ENCODE measurements at regions not wholly inside any gene's neighbourhood (a gene's known extent, or its start where the extent isn't known, plus 50 kb on each side); places are given as distances from the start of the nearest gene placed in this dataset.

GRCh38 chr10:108362296-108362695, 1197.8 kb upstream of the SORCS1 start:
- CTCF ChIA-PET = no interaction called here
- no TSS peak for BruUV-seq (replicated peaks)

GRCh38 chr10:108360187-108360586, 1195.7 kb upstream of the SORCS1 start:
- H2AFZ ChIP-seq (ENCODE audit: low read length) = no peak overlapping the region
- intact Hi-C loops (cut with micrococcal nuclease) = no loop called here
- peak; percentile 66 for ATAC-seq
- ChIA-PET CTCF (interaction anchor here (0.8 kb wide), 1 partner anchor 156 kb away, joined by 4 read pairs; no protein-coding TSS in a partner anchor), POLR2A (ENCODE audit: unreplicated experiment) (no interaction called here)
- no peaks in the 10 kb centered on the region for H3K9me3 ChIP-seq (ENCODE audit: low read length)
- H3K4me3 ChIP-seq (ENCODE audit: low read length) = no peak overlapping the region
- no peaks in the 10 kb centered on the region for H3K9me2 ChIP-seq (replicated peaks; ENCODE audit: low read length)
- H3F3A ChIP-seq (ENCODE audit: low read length, unreplicated experiment) = peaks cover 5% of the 10 kb centered on the region
- BruUV-seq (replicated peaks) = no TSS peak
- H3K9ac ChIP-seq (ENCODE audit: low read length) = no peak overlapping the region
- no peaks in the 10 kb centered on the region for H3K27me3 ChIP-seq (ENCODE audit: low read length)
- no peaks in the 10 kb centered on the region for H3K36me3 ChIP-seq (ENCODE audit: low read depth, low read length)
- peak; percentile 89 for DNase-seq
- H3K4me2 ChIP-seq (ENCODE audit: low read length) = peak overlapping the region; percentile 48; the same call in 1 of the 2 replicates
- TF ChIP-seq EZH2phosphoT487 (IDR thresholded peaks at IDR 0.05; ENCODE audit: borderline replicate concordance, low read length) (no peak), EZH2 (IDR thresholded peaks at IDR 0.05; ENCODE audit: low read length, unreplicated experiment) (no peak)
- TF ChIP-seq, protein P1, sequence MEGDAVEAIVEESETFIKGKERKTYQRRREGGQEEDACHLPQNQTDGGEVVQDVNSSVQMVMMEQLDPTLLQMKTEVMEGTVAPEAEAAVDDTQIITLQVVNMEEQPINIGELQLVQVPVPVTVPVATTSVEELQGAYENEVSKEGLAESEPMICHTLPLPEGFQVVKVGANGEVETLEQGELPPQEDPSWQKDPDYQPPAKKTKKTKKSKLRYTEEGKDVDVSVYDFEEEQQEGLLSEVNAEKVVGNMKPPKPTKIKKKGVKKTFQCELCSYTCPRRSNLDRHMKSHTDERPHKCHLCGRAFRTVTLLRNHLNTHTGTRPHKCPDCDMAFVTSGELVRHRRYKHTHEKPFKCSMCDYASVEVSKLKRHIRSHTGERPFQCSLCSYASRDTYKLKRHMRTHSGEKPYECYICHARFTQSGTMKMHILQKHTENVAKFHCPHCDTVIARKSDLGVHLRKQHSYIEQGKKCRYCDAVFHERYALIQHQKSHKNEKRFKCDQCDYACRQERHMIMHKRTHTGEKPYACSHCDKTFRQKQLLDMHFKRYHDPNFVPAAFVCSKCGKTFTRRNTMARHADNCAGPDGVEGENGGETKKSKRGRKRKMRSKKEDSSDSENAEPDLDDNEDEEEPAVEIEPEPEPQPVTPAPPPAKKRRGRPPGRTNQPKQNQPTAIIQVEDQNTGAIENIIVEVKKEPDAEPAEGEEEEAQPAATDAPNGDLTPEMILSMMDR (conservative IDR thresholded peaks at IDR 0.05; ENCODE audit: low read depth, low read length) = no peak
- H4K20me1 ChIP-seq (ENCODE audit: low read length) = no peaks in the 10 kb centered on the region
- peak overlapping the region; percentile 98 for H3K27ac ChIP-seq (ENCODE audit: low read length)
- no peaks in the 10 kb centered on the region for H3K79me2 ChIP-seq (ENCODE audit: low read length)
- H3K4me1 ChIP-seq (ENCODE audit: insufficient read depth, low read length) = peaks cover 25% of the 10 kb centered on the region

More at GRCh38 chr10:108362296-108362695, 1197.8 kb upstream of the SORCS1 start:
- no peaks in the 10 kb centered on the region for H3K27me3 ChIP-seq (ENCODE audit: low read length)
- H3K79me2 ChIP-seq (ENCODE audit: low read length) = no peaks in the 10 kb centered on the region
- H4K20me1 ChIP-seq (ENCODE audit: low read length) = no peaks in the 10 kb centered on the region
- H3K4me3 ChIP-seq (ENCODE audit: low read length) = no peak overlapping the region
- H3K9me3 ChIP-seq (ENCODE audit: low read length) = no peaks in the 10 kb centered on the region
- no peak overlapping the region for H3K9ac ChIP-seq (ENCODE audit: low read length)
- POLR2A ChIA-PET (ENCODE audit: unreplicated experiment) = no interaction called here
- H3K36me3 ChIP-seq (ENCODE audit: low read depth, low read length) = no peaks in the 10 kb centered on the region
- TF ChIP-seq EZH2phosphoT487 (IDR thresholded peaks at IDR 0.05; ENCODE audit: borderline replicate concordance, low read length) = no peak
- TF ChIP-seq EZH2 (IDR thresholded peaks at IDR 0.05; ENCODE audit: low read length, unreplicated experiment) = no peak
- TF ChIP-seq, protein P1 (conservative IDR thresholded peaks at IDR 0.05; ENCODE audit: low read depth, low read length) = no peak
- no peak overlapping the region for H3K27ac ChIP-seq (ENCODE audit: low read length)
- DNase-seq (no peak), ATAC-seq (no peak)
- no peak overlapping the region for H2AFZ ChIP-seq (ENCODE audit: low read length)
- H3F3A ChIP-seq (ENCODE audit: low read length, unreplicated experiment) = peaks cover 5% of the 10 kb centered on the region
- intact Hi-C loops (cut with micrococcal nuclease) = no loop called here
- H3K9me2 ChIP-seq (replicated peaks; ENCODE audit: low read length) = no peaks in the 10 kb centered on the region
- H3K4me2 ChIP-seq (ENCODE audit: low read length) = no peak overlapping the region
- peaks cover 25% of the 10 kb centered on the region for H3K4me1 ChIP-seq (ENCODE audit: insufficient read depth, low read length)

DNA sequence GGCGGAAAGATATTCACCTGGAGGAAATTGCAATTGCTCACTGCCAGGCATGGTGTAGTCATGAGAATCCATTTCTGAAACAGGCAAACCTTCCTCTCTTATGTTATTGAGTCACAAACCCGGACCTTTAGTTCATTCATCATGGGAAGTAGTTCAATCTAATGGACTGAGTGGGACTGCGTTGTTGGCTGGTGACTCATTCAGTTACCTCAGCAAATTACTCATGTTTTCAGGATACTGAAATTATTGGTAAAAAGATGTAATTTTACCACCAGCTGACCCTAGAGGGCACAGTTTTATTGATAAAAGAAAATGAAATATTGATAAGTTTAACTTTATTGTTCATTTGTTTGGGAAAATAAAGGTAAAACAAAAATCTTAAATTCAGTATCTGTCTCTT, 1194.4 kb upstream of the SORCS1 start:
- intact Hi-C loops (cut with micrococcal nuclease) = loop anchor here (2.0 kb wide), 1 partner anchor 186 kb away; no protein-coding TSS in a partner anchor

More for the DNA sequence above, 1194.4 kb upstream of the SORCS1 start:
- no peaks in the 10 kb centered on the region for H3K36me3 ChIP-seq (ENCODE audit: low read depth, low read length)
- no peaks in the 10 kb centered on the region for H3K9me2 ChIP-seq (replicated peaks; ENCODE audit: low read length)
- no peak overlapping the region for H3K4me3 ChIP-seq (ENCODE audit: low read length)
- TF ChIP-seq, protein P1 (conservative IDR thresholded peaks at IDR 0.05; ENCODE audit: low read depth, low read length) = peak; percentile 61
- TF ChIP-seq EZH2phosphoT487 (IDR thresholded peaks at IDR 0.05; ENCODE audit: borderline replicate concordance, low read length) = no peak
- ATAC-seq (peak; percentile 91), DNase-seq (peak; percentile 92)
- peak overlapping the region; percentile 25; the same call in 1 of the 2 replicates for H2AFZ ChIP-seq (ENCODE audit: low read length)
- no peaks in the 10 kb centered on the region for H3K79me2 ChIP-seq (ENCODE audit: low read length)
- POLR2A ChIA-PET (ENCODE audit: unreplicated experiment) = no interaction called here
- no peaks in the 10 kb centered on the region for H4K20me1 ChIP-seq (ENCODE audit: low read length)
- H3K9ac ChIP-seq (ENCODE audit: low read length) = peak overlapping the region; percentile 70
- H3K4me1 ChIP-seq (ENCODE audit: insufficient read depth, low read length) = peaks cover 25% of the 10 kb centered on the region
- peak overlapping the region; percentile 98 for H3K27ac ChIP-seq (ENCODE audit: low read length)
- H3K9me3 ChIP-seq (ENCODE audit: low read length) = no peaks in the 10 kb centered on the region
- no TSS peak for BruUV-seq (replicated peaks)
- H3K4me2 ChIP-seq (ENCODE audit: low read length) = peak overlapping the region; percentile 48
- CTCF ChIA-PET = no interaction called here
- no peaks in the 10 kb centered on the region for H3K27me3 ChIP-seq (ENCODE audit: low read length)
- peaks cover 5% of the 10 kb centered on the region for H3F3A ChIP-seq (ENCODE audit: low read length, unreplicated experiment)
